Erythroblast (primary cell): ENCODE measurements at regions not wholly inside any gene's neighbourhood (a gene's known extent, or its start where the extent isn't known, plus 50 kb on each side); places are given as distances from the start of the nearest gene placed in this dataset.

Experiments
- GATA1 ChIP-seq: IDR thresholded peaks from 2 replicates; pipeline ENCODE4 v1.6.1; 2011; ENCODE audit warnings: low read depth, mild to moderate bottlenecking, control low read depth, low read length, moderate library complexity
- POLR2A ChIP-seq: IDR thresholded peaks from 2 replicates; pipeline ENCODE4 v1.6.1; 2011; ENCODE audit warnings: mild to moderate bottlenecking, low read length

GRCh38 chr3:8329598-8329997, 172.0 kb upstream of the LMCD1 start:
- TF ChIP-seq POLR2A (no peak), GATA1 (no peak)
